Keratinocyte (primary cell): ENCODE measurements at regions not wholly inside any gene's neighbourhood (a gene's known extent, or its start where the extent isn't known, plus 50 kb on each side); places are given as distances from the start of the nearest gene placed in this dataset.

Experiments
- DNase-seq: peaks from one replicate; pipeline ENCODE4 v3.0.0-alpha.2; 2011; ENCODE audit warnings: low read depth, missing footprints, low spot score
- FAIRE-seq: peaks from 2 replicates; lab custom pipeline; 2011; peaks lifted over from hg19 to GRCh38; lab: Jason Lieb, UNC
- H2AFZ ChIP-seq: 2 replicates; pipeline ENCODE4 v1.6.0; 2012; ENCODE audit warnings: low read length, control low read depth, inconsistent platforms; ENCODE audit not compliant: control insufficient read depth
- H3K27ac ChIP-seq: 2 replicates; pipeline ENCODE4 v1.5.1; 2011; ENCODE audit warnings: low read length; ENCODE audit not compliant: control insufficient read depth, insufficient read depth
- H3K27me3 ChIP-seq: 3 replicates; pipeline ENCODE4 v1.6.0; 2011; ENCODE audit warnings: low read length; ENCODE audit not compliant: control insufficient read depth, insufficient read depth; ENCODE audit errors: extremely low read depth
- H3K36me3 ChIP-seq, 2 experiments: 2 replicates in 1 of 2; 3 replicates in 1 of 2; pipeline ENCODE4 v1.5.1; 2011; ENCODE audit warnings: low read length in 2 of 2, mild to moderate bottlenecking in 1 of 2; ENCODE audit not compliant: control insufficient read depth in 2 of 2, insufficient read depth in 2 of 2; ENCODE audit errors: extremely low read depth in 1 of 2
- H3K4me1 ChIP-seq: 3 replicates; pipeline ENCODE4 v1.5.1; 2011; ENCODE audit warnings: low read length; ENCODE audit not compliant: control insufficient read depth, insufficient read depth; ENCODE audit errors: extremely low read depth
- H3K4me2 ChIP-seq: 3 replicates; pipeline ENCODE4 v1.6.0; 2011; ENCODE audit warnings: low read depth, low read length; ENCODE audit not compliant: control insufficient read depth, insufficient read depth; ENCODE audit errors: extremely low read depth
- H3K4me3 ChIP-seq, 3 experiments: fragments of 200-600 bp in 1 of 3; sonication (generic) in 1 of 3; 2 replicates in 2 of 3; 3 replicates in 1 of 3; pipeline ENCODE4 v1.5.1; 2011 to 2016; ENCODE audit warnings: low read length in 3 of 3, mild to moderate bottlenecking in 3 of 3, control low read depth in 2 of 3, inconsistent platforms in 1 of 3, low read depth in 1 of 3, mixed read lengths in 1 of 3, mixed run types in 1 of 3, moderate library complexity in 1 of 3; ENCODE audit not compliant: control insufficient read depth in 2 of 3, insufficient read depth in 2 of 3; ENCODE audit errors: extremely low read depth in 1 of 3
- H3K79me2 ChIP-seq: 2 replicates; pipeline ENCODE4 v1.6.0; 2012; ENCODE audit warnings: low read length; ENCODE audit not compliant: control insufficient read depth, insufficient read depth
- H3K9ac ChIP-seq: 3 replicates; pipeline ENCODE4 v1.6.0; 2011; ENCODE audit warnings: low read length; ENCODE audit not compliant: control insufficient read depth, insufficient read depth; ENCODE audit errors: extremely low read depth
- H3K9me1 ChIP-seq: 3 replicates; pipeline ENCODE4 v1.6.0; 2011; ENCODE audit warnings: low read length; ENCODE audit not compliant: control insufficient read depth, insufficient read depth; ENCODE audit errors: extremely low read depth
- H3K9me3 ChIP-seq: 2 replicates; pipeline ENCODE4 v1.5.1; 2012; ENCODE audit warnings: low read depth, low read length; ENCODE audit not compliant: control insufficient read depth
- H4K20me1 ChIP-seq: 3 replicates; pipeline ENCODE4 v1.6.0; 2011; ENCODE audit warnings: low read length; ENCODE audit not compliant: control insufficient read depth, insufficient read depth; ENCODE audit errors: extremely low read depth
- CTCF ChIP-seq, 3 experiments: IDR thresholded peaks in 1 of 3; conservative IDR thresholded peaks in 1 of 3; optimal IDR thresholded peaks in 1 of 3; 2 replicates in 2 of 3; 3 replicates in 1 of 3; pipeline versions ENCODE3 to v1.5.1; 2011; ENCODE audit warnings: low read length in 3 of 3, mild to moderate bottlenecking in 3 of 3, moderate library complexity in 2 of 3, control low read depth in 1 of 3, inconsistent platforms in 1 of 3; ENCODE audit not compliant: insufficient read depth in 2 of 3; ENCODE audit errors: extremely low read depth in 1 of 3
- EZH2 ChIP-seq: IDR thresholded peaks from one replicate; pipeline ENCODE4 v1.6.1; 2012; ENCODE audit warnings: inconsistent platforms, mild to moderate bottlenecking, low read length, moderate library complexity
- dilution Hi-C: fragments of 300-500 bp; cut with MboI; formaldehyde crosslinking; loops from one replicate; pipeline ENCODE4 v1.7.0; 2020; ENCODE audit warnings: low sequenced_read_pairs; ENCODE audit not compliant: extremely low pct_ligation_motif_present

GRCh38 chrX:113906168-113906567 lies 677.7 kb upstream of the HTR2C start:
- no peak overlapping the region for H3K27ac ChIP-seq

GRCh38 chrX:113892891-113893290 lies 691.0 kb upstream of the HTR2C start:
- no peaks in the 10 kb centered on the region for H3K79me2 ChIP-seq
- H3K9me3 ChIP-seq = no peaks in the 10 kb centered on the region
- DNase-seq (no peak), FAIRE-seq (no peak)
- H3K9me1 ChIP-seq = no peaks in the 10 kb centered on the region
- no peak overlapping the region for H3K27ac ChIP-seq
- H3K4me1 ChIP-seq = no peaks in the 10 kb centered on the region
- no peaks in the 10 kb centered on the region for H3K36me3 ChIP-seq
- no peak for TF ChIP-seq EZH2
- TF ChIP-seq CTCF (optimal IDR thresholded peaks at IDR 0.05 in 1 of 3, IDR thresholded peaks at IDR 0.05 in 1 of 3, conservative IDR thresholded peaks at IDR 0.05 in 1 of 3; ENCODE audit: extremely low read depth in 1 of 3, insufficient read depth in 2 of 3, low read length in 3 of 3) = no peak
- no peak overlapping the region for H3K4me3 ChIP-seq
- dilution Hi-C loops = no loop called here
- H3K9ac ChIP-seq = no peak overlapping the region
- H3K4me2 ChIP-seq = no peak overlapping the region
- H2AFZ ChIP-seq = no peak overlapping the region
- H3K27me3 ChIP-seq = no peaks in the 10 kb centered on the region
- H4K20me1 ChIP-seq = no peaks in the 10 kb centered on the region

More at GRCh38 chrX:113906168-113906567, 677.7 kb upstream of the HTR2C start:
- FAIRE-seq (no peak), DNase-seq (no peak)
- no peak overlapping the region for H2AFZ ChIP-seq
- H3K9me1 ChIP-seq = no peaks in the 10 kb centered on the region
- no peaks in the 10 kb centered on the region for H3K27me3 ChIP-seq
- no peak overlapping the region for H3K4me2 ChIP-seq
- H4K20me1 ChIP-seq = no peaks in the 10 kb centered on the region
- H3K36me3 ChIP-seq = no peaks in the 10 kb centered on the region
- TF ChIP-seq CTCF (optimal IDR thresholded peaks at IDR 0.05 in 1 of 3, IDR thresholded peaks at IDR 0.05 in 1 of 3, conservative IDR thresholded peaks at IDR 0.05 in 1 of 3; ENCODE audit: extremely low read depth in 1 of 3, insufficient read depth in 2 of 3, low read length in 3 of 3) = no peak
- no peak for TF ChIP-seq EZH2
- H3K9me3 ChIP-seq = no peaks in the 10 kb centered on the region
- no peak overlapping the region for H3K4me3 ChIP-seq
- no peaks in the 10 kb centered on the region for H3K4me1 ChIP-seq
- no peak overlapping the region for H3K9ac ChIP-seq
- no peaks in the 10 kb centered on the region for H3K79me2 ChIP-seq
- dilution Hi-C loops = no loop called here
